ENCODE measurements at regions not wholly inside any gene's neighbourhood (a gene's known extent, or its start where the extent isn't known, plus 50 kb on each side); places are given as distances from the start of the nearest gene placed in this dataset.
"Not testable (repeated sequence)": the region's sequence is repeated elsewhere in the genome, so short reads cannot be mapped to it uniquely, and the experiment has no call there.

DNA sequence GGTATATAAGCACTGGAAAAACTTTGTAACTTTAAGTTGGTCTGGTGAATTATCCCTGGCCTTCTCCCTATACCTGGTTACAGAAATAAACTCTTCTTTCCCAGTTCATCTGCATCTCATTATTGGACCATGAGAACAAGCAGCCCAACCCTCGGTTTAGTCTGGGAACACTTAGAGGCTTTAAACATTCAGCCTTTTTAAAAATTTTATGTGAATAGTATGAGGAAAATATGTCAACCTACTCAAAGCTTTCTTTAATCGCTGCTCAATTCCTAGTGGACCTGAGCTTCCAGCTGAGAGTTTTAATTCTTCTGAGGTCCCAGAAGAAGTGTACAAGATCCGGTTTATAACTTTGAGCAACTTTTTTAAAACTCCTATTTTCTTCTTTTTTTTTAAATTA is 358.6 kb upstream of the NOCT start:
- no peak for DNase-seq

DNA sequence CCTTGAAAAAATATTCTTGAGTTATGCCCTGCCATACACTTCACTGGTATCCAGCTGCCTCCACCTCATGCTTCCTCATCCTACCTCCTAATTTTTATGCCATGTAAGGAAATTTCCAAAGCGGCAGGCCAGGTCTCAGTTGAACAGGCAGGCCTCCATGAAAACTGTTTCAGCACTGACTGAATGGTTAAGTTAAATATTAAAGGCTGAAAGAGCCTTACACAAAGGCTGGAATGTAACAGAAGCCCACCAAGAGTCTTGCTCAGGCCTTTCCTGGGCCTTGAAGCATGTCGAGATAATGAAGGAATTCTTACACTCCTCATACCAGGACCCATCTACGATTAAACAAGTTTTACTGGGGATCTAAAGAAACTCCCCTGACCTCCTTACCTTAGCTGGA is 359.6 kb upstream of the NOCT start:
- no peak for DNase-seq

DNA sequence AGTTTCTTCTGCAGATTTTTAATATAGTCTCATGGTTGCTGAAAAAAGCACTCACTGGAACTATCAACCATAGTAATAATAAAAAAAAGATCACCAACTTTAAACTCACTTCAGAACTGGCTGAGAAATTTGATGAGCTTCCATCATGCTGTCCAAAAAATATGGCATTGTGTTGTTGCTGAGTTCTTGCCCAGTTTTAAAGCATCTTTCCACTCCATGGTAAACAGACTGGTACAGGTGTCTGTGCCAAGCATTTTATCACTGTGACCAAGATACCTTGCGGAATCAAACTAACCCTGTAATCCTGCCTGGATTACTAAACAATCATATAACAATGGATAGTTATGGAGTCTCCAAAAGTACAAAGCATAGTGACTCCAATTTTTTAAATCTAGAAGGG is 360.3 kb upstream of the NOCT start:
- DNase-seq, result no peak

DNA sequence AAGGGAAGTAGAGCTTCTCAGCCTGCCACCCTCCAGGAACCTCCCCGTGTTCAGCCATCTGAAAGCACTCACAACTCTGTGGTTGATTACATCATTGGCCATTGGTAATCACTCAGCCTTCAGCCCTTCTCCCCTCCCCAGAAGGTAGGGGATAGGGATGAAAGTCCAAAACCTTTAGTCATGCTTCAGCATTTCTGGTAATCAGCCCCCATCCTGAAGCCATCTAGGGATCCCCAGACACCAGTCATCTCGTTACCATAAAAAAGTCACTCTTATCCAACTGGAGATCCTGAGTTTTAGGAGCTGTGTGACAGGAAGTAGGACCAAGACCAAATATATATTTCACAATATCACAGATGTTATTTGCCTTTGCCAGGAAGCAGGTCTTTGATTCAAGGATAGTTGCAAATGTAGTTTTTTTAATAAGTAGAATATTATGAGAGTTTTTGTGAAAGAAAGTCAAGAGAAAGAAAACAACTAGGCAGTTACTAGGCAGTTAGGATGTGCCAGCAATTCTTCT is 364.6 kb upstream of the NOCT start:
- DNase-seq, result no peak

DNA sequence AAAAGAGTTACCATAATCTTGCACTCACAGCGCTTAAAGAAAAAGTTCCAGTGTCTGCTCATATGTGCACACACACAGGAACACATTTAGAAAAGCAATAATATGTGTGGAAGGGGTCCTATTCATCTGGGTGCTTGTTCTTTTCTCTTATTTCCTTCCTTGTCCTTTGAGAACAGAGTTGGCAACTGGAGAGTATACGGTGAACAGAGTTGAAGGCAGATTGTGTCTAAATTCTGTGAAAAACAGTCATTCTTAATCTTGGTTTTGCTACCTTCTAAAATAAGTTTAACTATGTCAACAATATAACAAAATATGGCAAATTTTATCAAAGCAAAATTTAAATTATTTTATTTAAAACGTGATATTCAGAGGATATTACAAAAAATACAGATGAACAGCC is 365.1 kb upstream of the NOCT start:
- DNase-seq, result no peak

DNA sequence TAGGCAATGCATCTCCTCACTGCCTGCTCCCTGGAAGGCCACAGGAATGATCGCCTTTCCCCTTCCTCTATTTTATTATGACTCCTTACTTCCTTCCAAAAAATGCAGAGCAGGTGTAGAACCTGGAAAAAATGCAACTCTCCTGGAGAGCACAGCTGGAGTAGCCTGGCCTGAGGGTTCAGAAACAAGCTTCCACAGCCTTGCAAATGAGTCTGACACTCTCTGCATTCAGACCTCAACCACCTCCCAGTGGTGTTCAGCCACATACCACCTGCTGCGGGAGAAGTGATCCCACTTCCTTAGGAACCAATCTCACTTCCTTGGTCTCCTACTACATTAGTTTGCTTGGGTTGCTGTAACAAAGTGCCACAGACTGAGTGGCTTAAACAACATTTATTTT is 368.1 kb upstream of the NOCT start:
- no peak for DNase-seq

DNA sequence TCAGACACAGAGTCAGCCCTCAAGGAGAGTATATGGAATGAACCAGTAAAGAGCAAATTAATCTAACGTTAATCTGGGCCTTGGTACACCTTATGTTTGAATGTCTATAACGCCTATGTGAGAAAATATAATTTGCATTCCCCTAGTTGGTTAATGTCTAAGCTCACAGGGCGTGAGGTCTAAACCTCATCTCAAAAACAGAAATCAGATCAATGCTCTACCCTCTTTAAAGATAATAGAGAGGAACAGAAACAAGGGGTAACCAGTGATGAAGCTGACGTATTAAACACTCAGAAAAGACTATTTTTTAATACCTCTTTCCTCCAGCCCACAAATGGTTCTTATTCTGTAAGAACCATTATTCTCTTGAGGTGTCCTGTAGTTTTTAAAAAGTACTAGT is 369.2 kb upstream of the NOCT start:
- DNase-seq, result no peak

DNA sequence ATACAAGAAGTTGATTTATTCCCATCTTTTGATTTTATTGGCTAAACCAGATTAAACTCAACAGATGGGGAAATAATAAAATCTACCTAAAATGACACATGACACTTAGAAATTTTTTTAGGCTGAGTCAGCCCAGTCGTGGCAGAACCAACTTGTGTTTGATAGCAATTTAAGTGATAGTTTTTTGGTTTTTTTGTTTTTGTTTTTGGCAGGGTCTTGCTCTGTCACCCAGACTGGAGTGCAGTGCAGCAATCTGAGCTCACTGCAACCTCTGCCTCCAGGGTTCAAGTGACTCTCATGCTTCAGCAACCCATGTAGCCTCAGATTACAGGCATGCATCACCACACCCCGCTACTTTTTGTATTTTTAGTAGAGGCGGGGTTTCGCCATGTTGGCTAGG is 370.3 kb upstream of the NOCT start:
- DNase-seq, result no peak

DNA sequence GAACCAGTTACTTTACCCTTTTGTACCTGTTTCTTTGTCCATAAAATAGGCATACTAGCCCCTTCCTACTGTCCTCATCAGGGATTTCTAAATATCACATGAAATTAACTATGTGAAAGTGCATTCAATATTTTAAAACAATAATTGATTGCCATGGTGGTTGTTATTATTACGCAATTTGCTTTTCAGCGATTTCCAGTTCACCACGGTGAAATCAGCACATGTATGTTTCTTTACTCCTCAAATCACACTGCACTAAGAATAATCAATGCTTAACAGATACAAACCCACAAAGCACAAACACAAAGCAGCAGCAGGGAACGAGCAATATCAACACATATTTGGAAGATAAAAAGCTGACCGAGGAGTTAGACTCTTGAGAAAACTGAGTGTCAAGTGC is 371.3 kb upstream of the NOCT start:
- DNase-seq, result no peak

DNA sequence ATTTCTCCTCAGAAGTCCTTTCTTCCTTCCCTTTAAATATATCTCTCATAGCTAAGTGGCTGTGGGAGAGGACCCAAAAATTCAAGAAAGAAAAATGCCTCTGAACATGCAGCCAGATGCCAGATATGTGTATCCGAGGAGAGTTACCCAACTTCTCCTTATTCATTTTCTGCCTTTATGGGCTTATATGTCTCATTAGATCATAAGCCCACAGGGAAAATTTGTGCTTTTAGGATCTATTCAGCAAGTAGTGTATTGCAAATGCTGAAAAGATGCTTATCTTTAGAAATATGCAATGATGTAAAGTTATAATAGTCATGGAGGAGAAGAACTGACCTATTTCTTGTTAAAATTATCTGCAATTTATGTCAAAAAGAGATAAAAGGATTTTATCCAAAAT is 371.8 kb upstream of the NOCT start:
- DNase-seq, result no peak

DNA sequence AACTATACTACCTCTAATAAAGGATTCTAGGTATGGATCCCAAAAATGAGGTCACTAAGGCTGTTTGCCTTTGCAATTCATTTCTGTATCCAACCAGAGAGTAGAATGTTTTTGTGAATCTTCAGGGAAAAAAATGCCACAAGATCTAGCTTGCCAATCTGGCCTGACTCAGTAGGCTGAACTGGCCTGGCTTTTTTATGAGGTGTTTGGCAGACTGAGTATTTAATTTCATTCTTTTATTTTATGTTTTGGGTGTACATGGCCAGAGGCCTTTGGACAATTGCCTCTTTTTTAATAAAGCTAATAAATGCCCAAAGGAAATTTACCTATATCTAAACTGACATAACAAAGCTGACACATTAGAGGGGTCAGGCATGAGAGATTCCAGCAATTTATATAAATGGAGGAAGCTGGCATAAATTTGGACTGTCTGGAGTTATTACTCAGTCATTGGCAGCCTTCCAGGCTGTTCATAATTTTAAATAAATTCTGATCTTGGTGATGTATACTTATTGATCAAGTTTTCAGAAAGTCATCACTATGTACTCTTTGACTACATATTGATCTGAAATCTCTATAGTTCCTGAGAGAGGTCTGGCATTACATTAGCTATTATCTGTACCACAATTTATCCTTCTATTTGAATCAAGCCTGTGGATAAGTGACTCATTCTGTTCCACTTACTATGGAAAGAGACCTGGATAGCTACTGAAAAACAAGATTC is 376.4 kb upstream of the NOCT start:
- DNase-seq, result no peak

DNA sequence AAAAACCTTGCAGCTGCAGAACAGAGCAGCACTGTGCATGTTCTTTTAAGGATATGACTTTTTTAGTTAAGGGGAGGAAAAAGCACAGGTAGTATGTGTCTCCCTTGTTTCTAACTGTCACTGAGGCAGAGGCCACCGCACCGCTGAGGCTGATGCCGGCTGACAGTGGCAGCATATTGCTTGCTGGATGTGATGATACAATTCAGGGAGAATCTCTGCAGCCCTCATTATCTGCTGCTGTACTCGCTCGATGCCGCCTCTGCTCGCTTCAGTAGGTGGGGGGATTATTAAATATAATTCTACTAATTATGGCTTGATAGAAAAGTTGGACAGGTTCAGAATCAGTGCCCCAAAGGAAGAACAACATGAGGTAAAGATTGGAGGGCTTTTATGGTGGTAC is 378.8 kb upstream of the NOCT start:
- no peak for DNase-seq

DNA sequence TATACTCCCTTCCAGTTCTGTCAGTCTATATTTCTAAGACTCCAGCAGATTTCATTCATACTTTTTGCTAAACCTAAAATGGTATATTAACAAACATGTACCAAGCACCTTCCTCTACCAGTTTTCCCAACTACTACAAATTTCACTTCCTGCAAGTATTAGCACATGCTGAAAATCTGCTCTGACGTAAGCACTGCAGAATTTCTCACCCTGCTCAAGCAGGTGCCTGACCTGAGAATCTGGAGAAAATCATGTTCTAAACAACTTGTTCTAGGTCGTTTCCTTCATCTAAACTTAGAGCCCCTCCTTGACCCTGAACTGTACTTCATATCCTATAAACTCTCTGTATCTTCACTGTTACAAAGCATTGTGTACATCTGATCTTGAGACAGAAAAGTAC is 380.7 kb upstream of the NOCT start:
- no peak for DNase-seq

DNA sequence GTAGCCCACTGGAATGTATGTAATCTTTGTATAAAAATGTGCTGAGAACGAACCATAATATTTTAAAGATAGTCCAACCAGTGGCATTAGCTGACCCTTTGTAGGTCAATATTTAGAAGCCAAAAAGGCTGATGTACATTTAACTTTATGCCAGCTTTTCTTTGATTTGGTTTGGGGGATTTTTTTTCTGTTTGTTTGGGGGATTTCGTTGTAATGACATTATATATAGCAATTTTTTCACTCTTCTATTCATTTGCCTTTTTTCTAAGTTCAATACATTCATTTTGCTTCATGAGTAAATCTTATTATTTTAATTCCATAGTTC is 382.0 kb upstream of the NOCT start:
- DNase-seq, result no peak

DNA sequence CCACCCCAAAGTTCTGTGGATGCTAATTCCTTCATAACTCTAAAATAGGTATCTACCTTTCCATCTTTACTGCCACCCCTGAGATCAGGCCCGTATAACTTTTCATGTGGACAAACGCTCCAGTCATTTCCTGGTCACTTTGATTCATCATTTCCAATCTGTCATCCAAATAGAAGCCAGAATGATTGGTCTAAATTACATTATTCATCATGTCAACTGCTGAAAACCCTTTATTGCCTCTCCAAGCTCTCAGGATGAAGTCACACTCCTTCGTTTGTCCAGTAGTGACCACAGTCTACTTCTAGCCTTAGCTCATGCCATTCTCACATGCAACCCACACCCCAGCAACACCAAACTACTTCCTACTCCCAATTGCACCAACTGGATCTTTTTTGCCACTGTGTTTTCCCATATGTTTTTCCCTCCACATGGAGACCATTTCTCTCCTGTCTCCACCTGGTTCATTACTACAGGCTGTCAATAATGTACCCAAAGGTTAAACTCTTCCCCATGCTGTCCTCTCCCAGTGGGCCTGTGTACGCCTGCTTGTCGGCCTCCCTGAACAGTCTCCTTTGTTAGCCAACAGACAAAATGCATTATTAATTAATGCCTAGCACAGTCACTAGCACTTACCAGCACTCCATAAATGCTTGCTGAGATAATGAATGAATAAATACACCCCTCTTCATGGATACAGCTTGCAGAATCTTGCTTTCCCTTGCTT is 382.6 kb upstream of the NOCT start:
- no peak for DNase-seq

DNA sequence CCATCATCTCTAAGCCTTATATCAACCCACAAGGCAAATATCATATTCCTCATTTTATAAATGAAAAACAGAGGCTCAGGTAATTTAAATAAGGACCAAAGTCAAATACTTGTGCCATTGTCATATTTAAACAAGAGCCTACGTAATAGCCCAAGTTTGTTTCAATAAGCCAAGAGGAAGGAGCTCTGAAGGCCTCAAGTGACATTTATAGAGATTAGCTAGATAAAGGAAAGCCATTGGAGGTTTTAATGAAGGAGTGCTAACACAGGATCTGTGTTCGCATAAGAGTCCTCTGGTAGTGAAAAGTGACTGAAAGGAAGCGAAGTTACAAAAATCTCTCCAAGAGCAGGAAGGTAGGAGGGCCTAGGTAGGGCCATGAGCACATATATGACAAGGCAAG is 384.9 kb upstream of the NOCT start:
- DNase-seq, result no peak

DNA sequence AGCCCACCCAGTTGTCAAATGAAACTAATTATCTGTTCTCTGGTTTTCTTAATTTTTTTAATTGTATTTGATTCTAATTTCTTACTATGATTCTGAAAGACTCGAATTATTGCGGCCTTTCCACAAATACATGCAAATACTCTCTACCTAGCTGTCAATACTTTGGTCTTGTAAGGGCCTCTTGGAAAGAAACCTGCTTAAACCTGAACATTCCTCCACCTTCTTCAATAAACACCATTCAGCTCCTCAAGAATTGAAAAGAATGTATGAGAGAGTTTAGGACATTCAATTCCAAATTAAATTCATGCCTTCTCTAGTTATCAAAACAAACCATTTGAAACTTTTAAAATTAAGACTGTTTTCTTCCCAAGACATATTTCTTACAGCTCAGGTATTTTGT is 385.9 kb upstream of the NOCT start:
- DNase-seq, result no peak

DNA sequence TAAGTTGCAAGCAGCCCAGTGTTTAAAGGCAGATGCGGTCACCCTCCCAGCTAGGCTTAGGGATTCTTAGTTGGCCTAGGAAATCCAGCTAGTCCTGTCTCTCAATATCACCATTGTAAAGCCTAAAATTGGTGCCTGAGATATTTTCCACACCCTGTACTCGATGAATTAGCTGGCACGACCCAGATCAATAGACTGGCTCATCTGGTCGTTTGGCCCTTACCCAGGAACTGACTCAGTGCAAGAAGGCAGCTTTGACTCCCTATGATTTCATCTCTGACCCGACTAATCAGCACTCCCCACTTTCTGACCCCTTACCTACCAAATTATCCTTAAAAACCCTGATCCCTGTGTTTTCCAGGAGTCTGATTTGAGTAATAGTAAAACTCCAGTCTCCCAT is 384.9 kb upstream of the SLC7A11 start:
- DNase-seq, result no peak

DNA sequence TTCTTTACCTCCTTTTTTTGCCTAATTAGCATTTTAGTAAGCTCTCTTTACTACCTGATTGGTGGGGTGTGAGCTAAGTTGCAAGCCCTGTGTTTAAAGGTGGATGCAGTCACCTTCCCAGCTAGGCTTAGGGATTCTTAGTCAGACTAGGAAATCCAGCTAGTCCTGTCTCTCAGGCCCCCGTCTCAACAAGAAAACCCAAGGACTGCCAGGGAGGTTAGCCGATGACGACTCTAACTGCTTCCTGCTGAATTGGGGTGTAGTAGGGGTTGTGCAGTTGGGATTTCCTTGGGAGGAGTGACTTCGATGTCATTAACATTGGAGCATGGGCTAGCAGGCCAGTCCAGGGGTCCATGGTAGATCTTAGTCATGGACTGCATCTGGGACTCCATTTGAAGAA is 380.2 kb upstream of the SLC7A11 start:
- not testable (repeated sequence) for DNase-seq

DNA sequence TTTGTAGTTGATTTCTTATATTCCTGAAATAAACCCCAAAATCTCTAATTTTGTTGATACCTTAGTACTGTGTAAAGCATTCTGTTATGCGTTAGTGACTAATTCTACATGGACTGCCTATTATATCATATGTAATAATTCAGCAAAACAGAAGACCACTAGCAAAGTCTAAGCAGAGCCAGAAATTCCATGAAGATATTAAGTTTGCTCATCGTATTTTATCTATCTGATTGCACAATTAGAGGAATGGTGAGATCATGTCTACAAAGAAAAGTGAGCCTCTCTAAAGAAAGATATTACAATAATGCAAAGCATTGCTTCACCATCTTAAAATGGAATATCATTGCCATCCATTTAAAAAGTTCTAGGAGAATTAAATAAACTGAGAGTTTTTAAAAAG is 374.6 kb upstream of the SLC7A11 start:
- DNase-seq, result no peak

DNA sequence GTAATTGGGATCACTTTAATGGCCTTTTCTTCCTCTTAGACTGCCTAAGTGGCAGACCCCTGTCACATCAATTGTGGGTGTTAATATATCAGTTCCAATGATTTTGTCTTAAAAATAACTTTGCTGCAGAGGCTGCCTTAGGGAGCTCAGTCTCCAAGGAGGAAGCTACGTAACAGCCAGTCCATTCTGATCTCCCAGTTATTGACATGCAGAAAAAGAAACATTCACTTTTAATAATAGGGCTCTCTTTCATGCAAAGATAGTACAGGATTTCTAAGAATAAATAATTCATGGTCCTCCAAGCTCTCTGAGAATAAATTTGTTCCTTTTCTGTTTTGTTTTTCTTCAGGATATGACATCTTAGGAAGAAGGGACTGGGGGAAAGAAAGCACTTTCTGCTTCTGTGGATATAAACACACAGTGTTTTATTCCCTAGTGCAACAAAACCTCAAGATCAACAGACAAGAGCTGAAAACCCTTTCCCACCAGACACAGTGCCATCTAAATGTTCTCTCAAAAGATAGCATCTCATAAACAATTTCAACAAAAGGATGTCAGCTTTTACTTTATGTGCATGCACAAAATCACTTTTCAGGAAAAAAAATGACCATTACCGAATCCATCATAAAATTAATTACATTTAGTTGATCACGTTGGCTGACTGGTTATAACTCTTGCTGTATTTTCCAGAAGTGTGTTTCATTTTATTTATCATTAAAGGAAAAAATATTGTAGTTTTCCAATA is 372.4 kb upstream of the SLC7A11 start:
- no peak for DNase-seq

DNA sequence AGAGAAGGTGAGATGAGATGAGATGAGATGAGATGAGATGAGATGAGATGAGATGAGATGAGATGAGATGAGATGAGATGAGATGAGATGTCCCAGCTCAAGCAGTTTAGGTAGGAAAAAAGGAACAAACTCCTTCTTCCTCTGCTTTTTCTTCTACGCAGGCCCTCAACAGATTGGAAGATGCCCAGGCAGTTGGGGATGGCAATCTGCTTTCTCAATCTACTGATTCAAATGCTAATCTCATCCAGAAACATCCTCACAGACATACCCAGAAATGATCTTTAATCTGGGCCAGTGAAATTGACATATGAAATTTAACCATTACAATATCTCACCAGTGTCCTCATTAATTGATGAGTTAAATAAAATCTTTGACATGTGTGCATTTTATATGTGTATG is 370.3 kb upstream of the SLC7A11 start:
- no peak for DNase-seq

DNA sequence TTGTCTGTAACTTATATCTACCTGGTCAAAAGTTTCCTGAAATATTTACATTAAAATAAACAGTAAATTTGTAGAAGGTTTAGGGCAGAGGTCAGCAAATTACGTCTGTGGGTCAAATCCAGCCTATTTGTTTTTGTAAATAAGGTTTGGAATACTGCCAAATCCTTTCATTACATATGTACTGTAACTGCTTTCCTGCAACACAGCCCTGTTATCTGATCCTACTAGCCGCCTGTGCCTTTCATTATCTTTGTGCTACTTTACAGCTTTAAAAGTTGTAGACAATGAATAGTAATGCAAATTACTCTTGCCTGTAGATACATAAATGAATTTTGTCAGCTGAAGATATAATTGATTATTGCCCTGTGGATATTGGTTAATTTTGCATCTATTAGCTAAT is 369.6 kb upstream of the SLC7A11 start:
- DNase-seq, result no peak

DNA sequence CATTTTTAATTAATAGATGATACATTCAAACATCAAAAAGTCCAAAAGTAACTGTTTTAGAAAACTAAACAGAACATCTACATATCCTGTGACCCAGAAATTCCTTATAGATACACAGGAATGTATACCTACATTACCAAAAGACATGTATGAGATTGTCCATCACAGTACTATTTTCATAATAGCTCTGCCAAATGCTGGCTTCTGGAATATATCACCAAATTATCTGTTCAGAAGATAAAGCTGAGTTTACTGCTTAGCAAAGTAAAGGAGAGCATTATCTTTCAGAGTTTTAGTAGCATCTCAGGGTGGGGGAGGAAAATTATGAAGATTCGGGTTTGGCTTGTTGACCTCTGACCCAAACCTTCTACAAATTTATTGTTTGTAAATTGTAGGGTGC is 368.9 kb upstream of the SLC7A11 start:
- DNase-seq, result no peak

Data from DMS79 (cell line).